ENCODE measurements at regions not wholly inside any gene's neighbourhood (a gene's known extent, or its start where the extent isn't known, plus 50 kb on each side); places are given as distances from the start of the nearest gene placed in this dataset.

DNA sequence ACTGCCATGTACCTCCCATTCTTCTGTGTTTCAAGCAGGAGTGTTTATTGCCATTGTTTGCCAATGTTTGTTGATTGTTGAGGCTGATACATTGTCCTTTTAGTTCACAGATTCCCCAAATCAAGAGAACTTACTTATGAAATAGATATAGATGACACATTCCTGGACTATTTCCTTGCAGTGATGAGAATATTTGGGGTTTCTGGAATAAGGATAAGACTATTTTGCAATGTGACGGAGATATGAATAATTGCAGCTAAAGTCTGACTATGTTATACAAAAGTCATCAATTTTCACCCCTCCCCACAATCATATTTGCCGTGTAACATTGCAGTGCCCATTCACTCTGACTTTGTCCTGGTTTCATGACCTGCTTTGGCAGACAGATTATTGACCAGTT, 460.8 kb downstream of the CDH10 start:
- TF ChIP-seq CTCF (IDR thresholded peaks at IDR 0.05) = no peak
- TF ChIP-seq EP300 (IDR thresholded peaks at IDR 0.05) = no peak

Measured in gastroesophageal sphincter (tissue), 3 donors.